Immature natural killer cell (primary cell): ENCODE measurements at regions not wholly inside any gene's neighbourhood (a gene's known extent, or its start where the extent isn't known, plus 50 kb on each side); places are given as distances from the start of the nearest gene placed in this dataset.
"Not testable (repeated sequence)": the region's sequence is repeated elsewhere in the genome, so short reads cannot be mapped to it uniquely, and the experiment has no call there.

Source experiments
- DNase-seq, 3 donors: peaks; one replicate each; pipeline ENCODE4 v3.0.0; 2022; ENCODE audit warnings: mixed read lengths in 1 of 3
- H3K27ac Mint-ChIP-seq, 6 donors: one replicate each; pipeline ENCODE4 v1.8.0; 2020; ENCODE audit warnings: mixed read lengths in 6 of 6, mild to moderate bottlenecking in 5 of 6, inconsistent platforms in 4 of 6, moderate library complexity in 3 of 6
- H3K27me3 Mint-ChIP-seq, 3 donors: one replicate each; pipeline ENCODE4 v1.8.0; 2020 to 2021; ENCODE audit warnings: low read depth in 3 of 3, mild to moderate bottlenecking in 3 of 3, mixed read lengths in 3 of 3, moderate library complexity in 3 of 3, inconsistent platforms in 1 of 3
- H3K36me3 Mint-ChIP-seq, 3 donors: one replicate each; pipeline ENCODE4 v1.8.0; 2020; ENCODE audit warnings: mixed read lengths in 3 of 3, inconsistent platforms in 2 of 3, mild to moderate bottlenecking in 2 of 3
- H3K4me1 Mint-ChIP-seq, 2 donors: one replicate each; pipeline ENCODE4 v1.8.0; 2020; ENCODE audit warnings: inconsistent platforms in 2 of 2, mild to moderate bottlenecking in 2 of 2, mixed read lengths in 2 of 2, moderate library complexity in 1 of 2
- H3K4me3 Mint-ChIP-seq, 5 donors: one replicate each; pipeline ENCODE4 v1.8.0; 2020; ENCODE audit warnings: mild to moderate bottlenecking in 5 of 5, mixed read lengths in 5 of 5, inconsistent platforms in 3 of 5, moderate library complexity in 3 of 5
- H3K9me3 Mint-ChIP-seq, 6 donors: one replicate each; pipeline ENCODE4 v1.8.0; 2020; ENCODE audit warnings: mild to moderate bottlenecking in 6 of 6, mixed read lengths in 6 of 6, inconsistent platforms in 4 of 6, moderate library complexity in 3 of 6

- Mint-ChIP-seq H3K27me3 (peaks cover 1 to 5% (median 4%) of the 10 kb centered on the region in 3 donors), H3K4me1 (no peaks in the 10 kb centered on the region), H3K4me3 (no peak overlapping the region), H3K36me3 (no peaks in the 10 kb centered on the region), H3K27ac (no peak overlapping the region), H3K9me3 (no peaks in the 10 kb centered on the region)
- no peak for DNase-seq
Measured at GRCh38 chr15:79160211-79160610, 69.6 kb upstream of the RASGRF1 start.

- DNase-seq, result no peak
- Mint-ChIP-seq H3K9me3 (no peaks in the 10 kb centered on the region), H3K27ac (no peak overlapping the region), H3K27me3 (peaks cover 0 to 6% (median 0%) of the 10 kb centered on the region in 3 donors), H3K4me3 (no peak overlapping the region), H3K4me1 (no peaks in the 10 kb centered on the region), H3K36me3 (no peaks in the 10 kb centered on the region)
Measured at GRCh38 chr15:79157631-79158592, 67.3 kb upstream of the RASGRF1 start.

- no peaks in the 10 kb centered on the region for H3K9me3 Mint-ChIP-seq
- H3K4me3 Mint-ChIP-seq, result no peak overlapping the region
- no peaks in the 10 kb centered on the region for H3K36me3 Mint-ChIP-seq
- peaks cover 0 to 6% (median 0%) of the 10 kb centered on the region in 3 donors for H3K27me3 Mint-ChIP-seq
- H3K4me1 Mint-ChIP-seq, result no peaks in the 10 kb centered on the region
- no peak overlapping the region for H3K27ac Mint-ChIP-seq
- no peak for DNase-seq
Measured at GRCh38 chr15:79156704-79157375, 66.3 kb upstream of the RASGRF1 start.

- no peak overlapping the region for H3K4me3 Mint-ChIP-seq
- peaks cover 3 to 6% (median 3%) of the 10 kb centered on the region in 3 donors for H3K27me3 Mint-ChIP-seq
- no peak for DNase-seq
- H3K36me3 Mint-ChIP-seq, result peaks cover 0 to 4% (median 0%) of the 10 kb centered on the region in 3 donors
- H3K9me3 Mint-ChIP-seq, result peaks cover 0 to 5% (median 0%) of the 10 kb centered on the region in 6 donors
- H3K27ac Mint-ChIP-seq, result no peak overlapping the region
- no peaks in the 10 kb centered on the region for H3K4me1 Mint-ChIP-seq
Measured at GRCh38 chr15:79154483-79155135, 64.0 kb upstream of the RASGRF1 start.

GRCh38 chr15:79144290-79144689 lies 53.7 kb upstream of the RASGRF1 start:
- H3K4me3 Mint-ChIP-seq, H3K4me1 Mint-ChIP-seq, H3K27ac Mint-ChIP-seq, H3K27me3 Mint-ChIP-seq, DNase-seq, H3K36me3 Mint-ChIP-seq: not testable (repeated sequence)
- peaks cover 0 to 32% (median 11%) of the 10 kb centered on the region in 6 donors for H3K9me3 Mint-ChIP-seq

GRCh38 chr15:79140846-79141570 lies 50.4 kb upstream of the RASGRF1 start:
- DNase-seq, result no peak
- H3K36me3 Mint-ChIP-seq, result no peaks in the 10 kb centered on the region
- peaks cover 0 to 20% (median 11%) of the 10 kb centered on the region in 6 donors for H3K9me3 Mint-ChIP-seq
- H3K27ac Mint-ChIP-seq, result no peak overlapping the region
- H3K4me1 Mint-ChIP-seq, result no peaks in the 10 kb centered on the region
- H3K27me3 Mint-ChIP-seq, result peaks cover 0 to 7% (median 5%) of the 10 kb centered on the region in 3 donors
- no peak overlapping the region for H3K4me3 Mint-ChIP-seq
